Nephron (organoid): ENCODE measurements at regions not wholly inside any gene's neighbourhood (a gene's known extent, or its start where the extent isn't known, plus 50 kb on each side); places are given as distances from the start of the nearest gene placed in this dataset.

ENCODE experiments used
- H3K27ac Mint-ChIP-seq, 3 experiments: 2 replicates each; pipeline ENCODE4 v1.8.0; 2020; ENCODE audit warnings: mixed read lengths in 3 of 3, mild to moderate bottlenecking in 2 of 3, moderate library complexity in 1 of 3
- H3K27me3 Mint-ChIP-seq: 2 replicates; pipeline ENCODE4 v1.8.0; 2021; ENCODE audit warnings: low read depth, mild to moderate bottlenecking, moderate library complexity, mixed read lengths
- H3K36me3 Mint-ChIP-seq: 2 replicates; pipeline ENCODE4 v1.8.0; 2020; ENCODE audit warnings: low read depth, mixed read lengths
- H3K4me1 Mint-ChIP-seq: 2 replicates; pipeline ENCODE4 v1.8.0; 2020; ENCODE audit warnings: mixed read lengths
- H3K4me3 Mint-ChIP-seq, 3 experiments: 2 replicates each; pipeline ENCODE4 v1.8.0; 2020; ENCODE audit warnings: mild to moderate bottlenecking in 3 of 3, mixed read lengths in 3 of 3, moderate library complexity in 2 of 3
- H3K9me3 Mint-ChIP-seq: 2 replicates; pipeline ENCODE4 v1.8.0; 2020; ENCODE audit warnings: mixed read lengths
- CTCF ChIP-seq, 3 experiments: fragments of 200-600 bp; sonication (generic); IDR thresholded peaks; one replicate each; pipeline ENCODE4 v1.5.0; 2021; ENCODE audit warnings: antibody characterized with exemption in 3 of 3; ENCODE audit not compliant: unreplicated experiment in 3 of 3

GRCh38 chr7:155169498-155170065 is 99.5 kb downstream of the HTR5A start:
- H3K4me3 Mint-ChIP-seq, result no peak overlapping the region
- H3K27me3 Mint-ChIP-seq, result peaks cover 10% of the 10 kb centered on the region
- no peaks in the 10 kb centered on the region for H3K9me3 Mint-ChIP-seq

GRCh38 chr7:155170331-155170730 is 100.2 kb downstream of the HTR5A start:
- TF ChIP-seq CTCF (IDR thresholded peaks at IDR 0.05; ENCODE audit: unreplicated experiment in 3 of 3), result no peak
- Mint-ChIP-seq H3K4me1 (no peaks in the 10 kb centered on the region), H3K27me3 (peaks cover 10% of the 10 kb centered on the region), H3K4me3 (no peak overlapping the region), H3K36me3 (no peaks in the 10 kb centered on the region), H3K9me3 (no peaks in the 10 kb centered on the region), H3K27ac (no peak overlapping the region)

More at GRCh38 chr7:155169498-155170065, 99.5 kb downstream of the HTR5A start:
- Mint-ChIP-seq H3K27ac (no peak overlapping the region), H3K4me1 (no peaks in the 10 kb centered on the region), H3K36me3 (no peaks in the 10 kb centered on the region)
- no peak for TF ChIP-seq CTCF (IDR thresholded peaks at IDR 0.05; ENCODE audit: unreplicated experiment in 3 of 3)

GRCh38 chr7:155172141-155172540 is 102.0 kb downstream of the HTR5A start:
- Mint-ChIP-seq H3K4me3 (no peak overlapping the region), H3K27me3 (peaks cover 4% of the 10 kb centered on the region), H3K36me3 (no peaks in the 10 kb centered on the region), H3K27ac (no peak overlapping the region), H3K4me1 (no peaks in the 10 kb centered on the region), H3K9me3 (peaks cover 2% of the 10 kb centered on the region)
- no peak for TF ChIP-seq CTCF (IDR thresholded peaks at IDR 0.05; ENCODE audit: unreplicated experiment in 3 of 3)

DNA sequence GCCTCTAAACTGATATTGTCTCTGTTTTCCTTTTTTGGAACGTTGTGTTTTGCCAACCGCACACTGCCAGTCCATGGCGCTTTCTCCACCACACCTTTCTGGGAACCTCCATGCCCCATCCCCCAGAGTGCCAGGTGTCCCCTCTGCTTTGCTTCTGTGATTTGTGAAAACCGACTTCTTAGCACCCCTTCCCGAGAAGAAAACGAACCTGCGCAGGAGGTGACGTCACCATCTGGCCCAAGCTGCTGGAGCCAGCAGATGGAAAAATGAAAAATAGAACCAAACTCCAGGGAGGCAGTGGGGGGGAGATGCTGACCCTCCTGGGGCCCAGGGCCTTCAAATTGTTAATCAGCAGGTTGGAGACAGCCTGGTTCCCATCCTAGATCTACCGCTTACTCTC is 103.8 kb downstream of the HTR5A start:
- Mint-ChIP-seq H3K4me3 (no peak overlapping the region), H3K9me3 (peaks cover 10% of the 10 kb centered on the region), H3K27ac (no peak overlapping the region), H3K4me1 (no peaks in the 10 kb centered on the region), H3K36me3 (no peaks in the 10 kb centered on the region), H3K27me3 (peaks cover 4% of the 10 kb centered on the region)
- TF ChIP-seq CTCF (IDR thresholded peaks at IDR 0.05; ENCODE audit: unreplicated experiment in 3 of 3), result no peak

- H3K36me3 Mint-ChIP-seq, result no peaks in the 10 kb centered on the region
- no peaks in the 10 kb centered on the region for H3K27me3 Mint-ChIP-seq
- H3K9me3 Mint-ChIP-seq, result peaks cover 27% of the 10 kb centered on the region
- TF ChIP-seq CTCF (IDR thresholded peaks at IDR 0.05; ENCODE audit: unreplicated experiment in 3 of 3), result no peak
- no peak overlapping the region for H3K4me3 Mint-ChIP-seq
- no peaks in the 10 kb centered on the region for H3K4me1 Mint-ChIP-seq
- H3K27ac Mint-ChIP-seq, result no peak overlapping the region
Observed at GRCh38 chr7:155178096-155178495, 108.0 kb downstream of the HTR5A start.

DNA sequence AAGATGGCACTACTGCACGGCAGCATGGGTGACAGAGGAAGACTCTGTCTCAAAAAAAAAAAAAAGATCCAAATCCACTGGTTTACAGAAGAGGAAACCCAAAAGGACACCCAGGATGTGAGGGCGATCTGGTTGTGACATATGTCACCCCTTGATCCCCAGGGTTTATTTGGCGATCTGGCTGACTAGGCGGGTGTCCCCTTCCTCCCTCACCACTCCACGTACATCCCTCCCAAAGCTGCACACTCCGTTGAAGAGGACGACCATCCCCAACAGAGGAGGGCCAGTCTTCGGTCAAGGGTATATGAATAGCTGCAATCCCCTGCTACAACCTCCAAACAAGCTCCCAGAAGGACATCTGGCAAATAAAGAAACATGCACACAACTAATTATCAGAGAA is 111.6 kb downstream of the HTR5A start:
- H3K4me3 Mint-ChIP-seq, result no peak overlapping the region
- H3K27ac Mint-ChIP-seq, result no peak overlapping the region
- peaks cover 6% of the 10 kb centered on the region for H3K36me3 Mint-ChIP-seq
- no peaks in the 10 kb centered on the region for H3K4me1 Mint-ChIP-seq
- H3K9me3 Mint-ChIP-seq, result peaks cover 55% of the 10 kb centered on the region
- no peak for TF ChIP-seq CTCF (IDR thresholded peaks at IDR 0.05; ENCODE audit: unreplicated experiment in 3 of 3)
- peaks cover 4% of the 10 kb centered on the region for H3K27me3 Mint-ChIP-seq
